HFF-Myc (cell line): ENCODE measurements at regions not wholly inside any gene's neighbourhood (a gene's known extent, or its start where the extent isn't known, plus 50 kb on each side); places are given as distances from the start of the nearest gene placed in this dataset.
A peak's percentile ranks its signal among the peaks of the same experiment; 100 is the strongest.

Experiments
- DNase-seq: peaks from one replicate; pipeline ENCODE4 v3.0.0-alpha.2; 2011; ENCODE audit warnings: low read depth; ENCODE audit errors: extremely low read depth
- H3K4me3 ChIP-seq: replicated peaks from 2 replicates; pipeline ENCODE4 v1.5.1; 2011; ENCODE audit warnings: low read depth, mild to moderate bottlenecking, control low read depth, low read length
- CTCF ChIP-seq: IDR thresholded peaks from 2 replicates; pipeline ENCODE4 v1.5.1; 2012; ENCODE audit warnings: mild to moderate bottlenecking, low read depth, low read length, control low read depth; ENCODE audit errors: missing control alignments

GRCh38 chr5:72604111-72604797, 97.0 kb upstream of the ZNF366 start:
- H3K4me3 ChIP-seq = no peak overlapping the region
- TF ChIP-seq CTCF = no peak
- DNase-seq = no peak

- no peak overlapping the region for H3K4me3 ChIP-seq
- no peak for TF ChIP-seq CTCF
- DNase-seq = no peak
These were observed 95.8 kb upstream of the ZNF366 start for GRCh38 chr5:72602696-72603685.

GRCh38 chr5:72601861-72602260, 94.7 kb upstream of the ZNF366 start:
- no peak for TF ChIP-seq CTCF
- DNase-seq = no peak
- no peak overlapping the region for H3K4me3 ChIP-seq

- H3K4me3 ChIP-seq = no peak overlapping the region
- TF ChIP-seq CTCF = no peak
- DNase-seq = peak; percentile 78
These were observed 93.3 kb upstream of the ZNF366 start for GRCh38 chr5:72600391-72600981.

- H3K4me3 ChIP-seq = no peak overlapping the region
- no peak for TF ChIP-seq CTCF
- no peak for DNase-seq
These were observed 92.5 kb upstream of the ZNF366 start for GRCh38 chr5:72599519-72600370.

- TF ChIP-seq CTCF = no peak
- no peak overlapping the region for H3K4me3 ChIP-seq
- no peak for DNase-seq
These were observed 91.8 kb upstream of the ZNF366 start for GRCh38 chr5:72599065-72599433.
